Left lung (tissue), 4 donors: ENCODE measurements at regions not wholly inside any gene's neighbourhood (a gene's known extent, or its start where the extent isn't known, plus 50 kb on each side); places are given as distances from the start of the nearest gene placed in this dataset.

Source experiments
- ATAC-seq: fragments of 200-7000 bp; cut with Tn5 transposase; one replicate; pipeline ENCODE4 v1.9.1; 2020; ENCODE audit warnings: moderate library complexity
- DNase-seq, 4 donors: peaks; one replicate each; pipeline ENCODE4 v3.0.0-alpha.2; 2013 to 2020
- H3K27ac ChIP-seq, 2 donors: fragments of 200-600 bp; sonication (generic) in 1 of 2; one replicate each; pipeline versions ENCODE4 v1.5.0 to v1.8.0; 2020 to 2021
- H3K27me3 ChIP-seq, 2 donors: fragments of 200-600 bp; sonication (generic) in 1 of 2; one replicate each; pipeline versions ENCODE4 v1.5.0 to v1.8.0; 2020 to 2021
- H3K36me3 ChIP-seq, 2 donors: fragments of 200-600 bp; sonication (generic) in 1 of 2; one replicate each; pipeline versions ENCODE4 v1.5.0 to v1.8.0; 2020 to 2021
- H3K4me1 ChIP-seq, 2 donors: fragments of 200-600 bp; one replicate each; pipeline ENCODE4 v1.8.0; 2021
- H3K4me3 ChIP-seq, 2 donors: fragments of 200-600 bp; sonication (generic) in 1 of 2; one replicate each; pipeline versions ENCODE4 v1.5.0 to v1.8.0; 2020 to 2021; ENCODE audit warnings: mild to moderate bottlenecking in 1 of 2
- H3K9me3 ChIP-seq, 2 donors: fragments of 200-600 bp; sonication (generic) in 1 of 2; one replicate each; pipeline versions ENCODE4 v1.5.0 to v1.8.0; 2020 to 2021
- CTCF ChIP-seq, 2 donors: fragments of 200-600 bp; sonication (generic) in 1 of 2; IDR thresholded peaks; one replicate each; pipeline versions ENCODE4 v1.5.0 to v1.8.0; 2021; ENCODE audit warnings: antibody characterized with exemption in 2 of 2
- intact Hi-C, 2 donors: fragments of 100-400 bp; cut with DNase I; formaldehyde crosslinking; loops; one replicate each; pipeline versions ENCODE4 v1.11.2 to v1.14.2; 2022
- donor health status: DM: no; HTN: yes; CAD: no.
- donor health status: DM: no; HTN: no; CAD: no.

- intact Hi-C loops = no loop called here
- DNase-seq = no peak
- Histone ChIP-seq H3K4me3 (no peak overlapping the region), H3K27me3 (no peaks in the 10 kb centered on the region), H3K27ac (no peak overlapping the region), H3K4me1 (peaks cover 0 to 4% of the 10 kb centered on the region in 2 donors), H3K9me3 (no peaks in the 10 kb centered on the region), H3K36me3 (no peaks in the 10 kb centered on the region)
- TF ChIP-seq CTCF (IDR thresholded peaks at IDR 0.05) = no peak
- no peak for ATAC-seq
Measured at GRCh38 chr4:185869427-185869826, 57.4 kb upstream of the SORBS2 start.

- no peak for TF ChIP-seq CTCF (IDR thresholded peaks at IDR 0.05)
- no peak for DNase-seq
- peaks cover 0 to 4% of the 10 kb centered on the region in 2 donors for H3K4me1 ChIP-seq
- ATAC-seq = no peak
- no peak overlapping the region for H3K27ac ChIP-seq
- intact Hi-C loops = no loop called here
- H3K27me3 ChIP-seq = no peaks in the 10 kb centered on the region
- H3K4me3 ChIP-seq = no peak overlapping the region
- no peaks in the 10 kb centered on the region for H3K36me3 ChIP-seq
- H3K9me3 ChIP-seq = no peaks in the 10 kb centered on the region
Measured at GRCh38 chr4:185870366-185870765, 58.4 kb upstream of the SORBS2 start.

GRCh38 chr4:185872747-185873380, 60.9 kb upstream of the SORBS2 start:
- H3K9me3 ChIP-seq = no peaks in the 10 kb centered on the region
- ATAC-seq (no peak), DNase-seq (no peak)
- H3K4me3 ChIP-seq = no peak overlapping the region
- intact Hi-C loops = no loop called here
- H3K4me1 ChIP-seq = no peaks in the 10 kb centered on the region
- no peaks in the 10 kb centered on the region for H3K27me3 ChIP-seq
- TF ChIP-seq CTCF (IDR thresholded peaks at IDR 0.05) = no peak
- H3K36me3 ChIP-seq = no peaks in the 10 kb centered on the region
- no peak overlapping the region for H3K27ac ChIP-seq

GRCh38 chr4:185874516-185875230, 62.7 kb upstream of the SORBS2 start:
- no peak for TF ChIP-seq CTCF (IDR thresholded peaks at IDR 0.05)
- H3K9me3 ChIP-seq = no peaks in the 10 kb centered on the region
- H3K36me3 ChIP-seq = no peaks in the 10 kb centered on the region
- no peak overlapping the region for H3K27ac ChIP-seq
- no peaks in the 10 kb centered on the region for H3K27me3 ChIP-seq
- H3K4me1 ChIP-seq = no peaks in the 10 kb centered on the region
- intact Hi-C loops = no loop called here
- no peak for DNase-seq
- H3K4me3 ChIP-seq = no peak overlapping the region
- ATAC-seq = no peak

- intact Hi-C loops = no loop called here
- Histone ChIP-seq H3K4me1 (no peaks in the 10 kb centered on the region), H3K36me3 (no peaks in the 10 kb centered on the region), H3K4me3 (no peak overlapping the region), H3K9me3 (no peaks in the 10 kb centered on the region), H3K27me3 (no peaks in the 10 kb centered on the region), H3K27ac (no peak overlapping the region)
- TF ChIP-seq CTCF (IDR thresholded peaks at IDR 0.05) = no peak
- ATAC-seq = no peak
- no peak for DNase-seq
Measured at GRCh38 chr4:185875316-185875907, 63.4 kb upstream of the SORBS2 start.
